Adrenal gland (tissue), 9 donors: ENCODE measurements at regions not wholly inside any gene's neighbourhood (a gene's known extent, or its start where the extent isn't known, plus 50 kb on each side); places are given as distances from the start of the nearest gene placed in this dataset.
A peak's percentile ranks its signal among the peaks of the same experiment; 100 is the strongest.

Experiments used
- DNase-seq, 7 donors: peaks; one replicate each; pipeline ENCODE4 v3.0.0-alpha.2; 2019 to 2020
- H3K27ac ChIP-seq, 5 donors: fragments of 200-600 bp; sonication (generic) in 4 of 5; 1 replicate in 3 of 5; 2 replicates in 2 of 5; pipeline versions ENCODE4 v1.5.1 to v1.8.0; 2016 to 2020; ENCODE audit warnings: mild to moderate bottlenecking in 1 of 5
- H3K27me3 ChIP-seq: fragments of 200-600 bp; 2 replicates; pipeline ENCODE4 v1.8.0; 2021
- H3K36me3 ChIP-seq, 2 donors: fragments of 200-600 bp; replicated peaks in 1 of 2; 1 replicate in 1 of 2; 2 replicates in 1 of 2; pipeline versions ENCODE4 v1.5.1 to v1.8.0; 2018 to 2022
- H3K4me1 ChIP-seq, 2 donors: fragments of 200-600 bp; replicated peaks in 1 of 2; 1 replicate in 1 of 2; 2 replicates in 1 of 2; pipeline versions ENCODE4 v1.5.1 to v1.8.0; 2018 to 2021
- H3K4me3 ChIP-seq, 4 donors: fragments of 200-600 bp; sonication (generic) in 3 of 4; one replicate each; pipeline ENCODE4 v1.5.1; 2016 to 2018
- H3K9me3 ChIP-seq, 3 donors: fragments of 200-600 bp; sonication (generic) in 1 of 3; replicated peaks in 1 of 3; 1 replicate in 2 of 3; 2 replicates in 1 of 3; pipeline versions ENCODE4 v1.5.1 to v1.8.0; 2016 to 2021
- POLR2A ChIP-seq, 2 donors: fragments of 450-650 bp; IDR thresholded peaks; one replicate each; pipeline ENCODE4 v1.6.1; 2017; ENCODE audit warnings: antibody characterized with exemption in 2 of 2, mild to moderate bottlenecking in 2 of 2, moderate library complexity in 1 of 2
- WGBS, 4 donors: extraction: QIAGEN DNeasy Blood & Tissue Kit in 2 of 4; methylation state at CpG; one replicate each; pipeline versions ENCODE4 v1.1.5 to v1.1.7; 2013 to 2017; 5-methylcytosine and 5-hydroxymethylcytosine counted together
- intact Hi-C, 2 donors: fragments of 100-400 bp; cut with DNase I; formaldehyde crosslinking; loops; one replicate each; pipeline versions ENCODE4 v1.14.1 to v1.15.0; 2022 to 2023
- TF ChIP-seq, protein P1 (sequence below), 6 experiments: fragments of 450-650 bp in 4 of 6; fragments of 200-600 bp in 2 of 6; sonication (generic) in 1 of 6; IDR thresholded peaks; 1 replicate in 5 of 6; 2 replicates in 1 of 6; pipeline versions ENCODE4 v1.5.1 to v1.8.0; 2016 to 2021; ENCODE audit warnings: antibody characterized with exemption in 6 of 6, mild to moderate bottlenecking in 2 of 6, moderate library complexity in 1 of 6
- donor health status: healthy with polysubstance abuse.
- donor health status: Bipolar disorder and iron deficiency.
- donor health status: DM: yes; HTN: yes; CAD: no.
- donor health status: DM: no; HTN: no; CAD: no.
- donor health status: DM: no; HTN: no; CAD: no.

DNA sequence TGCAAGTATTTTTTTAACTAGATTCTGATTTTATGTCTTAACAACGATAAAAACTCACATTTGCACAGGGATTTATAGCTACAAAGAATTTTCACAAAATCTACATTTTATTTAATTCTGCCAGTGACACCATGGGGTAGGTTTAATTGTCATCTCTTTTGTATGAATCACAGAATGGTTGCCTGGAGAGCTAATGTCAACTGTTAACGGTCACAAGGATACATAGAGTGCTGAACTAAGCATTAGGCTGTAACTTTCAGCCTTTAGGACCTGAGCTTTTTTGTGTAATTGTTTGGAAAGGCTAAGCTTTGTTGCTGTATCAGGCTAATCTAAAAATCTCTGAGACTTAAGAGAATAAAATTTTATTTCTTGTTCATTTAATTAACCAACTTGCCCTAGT is 465.3 kb upstream of the TBX3 start:
- no peak for TF ChIP-seq POLR2A (IDR thresholded peaks at IDR 0.05)
- TF ChIP-seq, protein P1, sequence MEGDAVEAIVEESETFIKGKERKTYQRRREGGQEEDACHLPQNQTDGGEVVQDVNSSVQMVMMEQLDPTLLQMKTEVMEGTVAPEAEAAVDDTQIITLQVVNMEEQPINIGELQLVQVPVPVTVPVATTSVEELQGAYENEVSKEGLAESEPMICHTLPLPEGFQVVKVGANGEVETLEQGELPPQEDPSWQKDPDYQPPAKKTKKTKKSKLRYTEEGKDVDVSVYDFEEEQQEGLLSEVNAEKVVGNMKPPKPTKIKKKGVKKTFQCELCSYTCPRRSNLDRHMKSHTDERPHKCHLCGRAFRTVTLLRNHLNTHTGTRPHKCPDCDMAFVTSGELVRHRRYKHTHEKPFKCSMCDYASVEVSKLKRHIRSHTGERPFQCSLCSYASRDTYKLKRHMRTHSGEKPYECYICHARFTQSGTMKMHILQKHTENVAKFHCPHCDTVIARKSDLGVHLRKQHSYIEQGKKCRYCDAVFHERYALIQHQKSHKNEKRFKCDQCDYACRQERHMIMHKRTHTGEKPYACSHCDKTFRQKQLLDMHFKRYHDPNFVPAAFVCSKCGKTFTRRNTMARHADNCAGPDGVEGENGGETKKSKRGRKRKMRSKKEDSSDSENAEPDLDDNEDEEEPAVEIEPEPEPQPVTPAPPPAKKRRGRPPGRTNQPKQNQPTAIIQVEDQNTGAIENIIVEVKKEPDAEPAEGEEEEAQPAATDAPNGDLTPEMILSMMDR (IDR thresholded peaks at IDR 0.05): no peak
- DNase-seq: no peak

DNA sequence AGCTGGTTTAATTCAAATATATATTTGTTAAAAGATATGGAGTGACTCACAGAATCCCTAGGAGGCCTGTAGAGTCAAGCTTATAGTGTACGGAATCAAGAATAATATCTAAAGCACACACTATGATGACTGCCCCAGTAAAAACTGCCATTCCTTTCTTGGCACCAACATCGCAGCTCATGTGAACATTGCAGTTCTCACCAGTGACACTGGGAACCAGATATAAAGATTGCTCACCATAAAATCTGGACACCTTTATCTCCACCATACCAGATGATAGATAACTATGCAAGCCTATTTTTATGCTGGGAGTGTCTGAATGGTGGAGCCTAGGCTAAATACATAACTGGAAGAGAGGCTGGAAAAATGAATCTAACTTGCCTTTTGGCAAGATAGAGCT is 463.9 kb upstream of the TBX3 start:
- DNase-seq: peak in 1 of 7 donors; percentile 15
- H3K36me3 ChIP-seq: no peaks in the 10 kb centered on the region
- H3K27me3 ChIP-seq: no peaks in the 10 kb centered on the region
- no peak overlapping the region for H3K4me3 ChIP-seq
- WGBS, 4 donors: 84 to 97% (median 91%) methylated on average over 2 of the region's 2 CpGs
- no peaks in the 10 kb centered on the region for H3K9me3 ChIP-seq
- TF ChIP-seq POLR2A (IDR thresholded peaks at IDR 0.05): no peak
- H3K27ac ChIP-seq: no peak overlapping the region
- intact Hi-C loops: no loop called here
- no peaks in the 10 kb centered on the region for H3K4me1 ChIP-seq

More for the DNA sequence above, 465.3 kb upstream of the TBX3 start:
- Histone ChIP-seq H3K27me3 (no peaks in the 10 kb centered on the region), H3K9me3 (no peaks in the 10 kb centered on the region), H3K27ac (no peak overlapping the region), H3K4me1 (no peaks in the 10 kb centered on the region), H3K36me3 (no peaks in the 10 kb centered on the region), H3K4me3 (no peak overlapping the region)
- intact Hi-C loops: no loop called here
- WGBS, 4 donors: 76 to 92% (median 84%) methylated on average over 2 of the region's 2 CpGs

DNA sequence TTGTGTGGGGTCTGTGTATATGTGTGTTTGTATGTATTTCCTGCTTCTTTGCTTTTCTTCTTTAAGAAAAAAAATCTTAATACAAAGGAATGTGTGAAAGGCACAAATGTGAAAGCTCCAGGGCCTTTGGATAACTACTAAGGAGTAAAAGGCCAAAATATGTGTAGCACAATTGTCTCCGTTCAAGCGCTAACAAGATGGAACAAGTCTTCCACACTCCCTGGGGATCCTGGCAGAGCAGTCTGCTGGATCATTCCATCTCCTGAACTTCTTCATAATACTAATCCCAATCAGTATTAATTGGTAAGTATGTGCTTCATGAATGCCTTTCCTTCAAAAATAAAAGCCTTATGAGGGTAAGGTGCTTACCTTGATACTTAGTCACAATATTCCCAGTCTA is 462.5 kb upstream of the TBX3 start:
- H3K27ac ChIP-seq: no peak overlapping the region

DNA sequence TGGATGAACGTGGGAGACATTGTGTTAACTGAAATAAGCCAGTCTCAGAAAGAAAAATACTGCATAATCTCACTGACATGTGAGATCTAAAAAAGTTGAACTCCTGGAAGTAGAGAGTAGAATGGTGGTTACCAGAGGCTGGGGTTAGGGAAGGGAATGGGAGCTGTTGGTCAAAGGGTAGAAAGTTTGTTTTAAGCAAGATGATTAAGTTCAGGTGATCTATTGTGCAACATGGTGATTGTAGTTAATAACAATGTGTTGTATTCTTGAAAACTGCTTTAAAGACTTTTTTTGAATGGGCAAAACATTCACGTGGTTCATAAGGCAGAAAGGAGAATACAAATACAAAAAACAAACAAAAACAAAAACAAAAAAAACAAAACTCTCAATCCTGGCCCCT is 460.4 kb upstream of the TBX3 start:
- 73 to 83% (median 79%) methylated on average over 2 of the region's 2 CpGs for WGBS, 4 donors
- intact Hi-C loops: no loop called here
- H3K4me3 ChIP-seq: no peak overlapping the region

More for the DNA sequence above, 462.5 kb upstream of the TBX3 start:
- Histone ChIP-seq H3K27me3 (no peaks in the 10 kb centered on the region), H3K4me3 (no peak overlapping the region), H3K9me3 (no peaks in the 10 kb centered on the region), H3K4me1 (no peaks in the 10 kb centered on the region), H3K36me3 (no peaks in the 10 kb centered on the region)
- no peak for TF ChIP-seq POLR2A (IDR thresholded peaks at IDR 0.05)
- TF ChIP-seq, protein P1 (IDR thresholded peaks at IDR 0.05): no peak
- no peak for DNase-seq
- WGBS, 4 donors: 82 to 94% (median 92%) methylated on average over 2 of the region's 2 CpGs
- intact Hi-C loops: no loop called here

More for the DNA sequence above, 460.4 kb upstream of the TBX3 start:
- H3K4me1 ChIP-seq: no peaks in the 10 kb centered on the region
- DNase-seq: no peak
- no peaks in the 10 kb centered on the region for H3K36me3 ChIP-seq
- H3K27ac ChIP-seq: no peak overlapping the region
- H3K27me3 ChIP-seq: no peaks in the 10 kb centered on the region
- TF ChIP-seq, protein P1 (IDR thresholded peaks at IDR 0.05): no peak
- no peak for TF ChIP-seq POLR2A (IDR thresholded peaks at IDR 0.05)
- no peaks in the 10 kb centered on the region for H3K9me3 ChIP-seq
